ENCODE measurements at regions not wholly inside any gene's neighbourhood (a gene's known extent, or its start where the extent isn't known, plus 50 kb on each side); places are given as distances from the start of the nearest gene placed in this dataset.
A peak's percentile ranks its signal among the peaks of the same experiment; 100 is the strongest.
"Not testable (repeated sequence)": the region's sequence is repeated elsewhere in the genome, so short reads cannot be mapped to it uniquely, and the experiment has no call there.

- no peak for DNase-seq (ENCODE audit: low spot score)
Observed at GRCh38 chr14:31911160-31911559, 165.9 kb upstream of the ARHGAP5 start.

DNA sequence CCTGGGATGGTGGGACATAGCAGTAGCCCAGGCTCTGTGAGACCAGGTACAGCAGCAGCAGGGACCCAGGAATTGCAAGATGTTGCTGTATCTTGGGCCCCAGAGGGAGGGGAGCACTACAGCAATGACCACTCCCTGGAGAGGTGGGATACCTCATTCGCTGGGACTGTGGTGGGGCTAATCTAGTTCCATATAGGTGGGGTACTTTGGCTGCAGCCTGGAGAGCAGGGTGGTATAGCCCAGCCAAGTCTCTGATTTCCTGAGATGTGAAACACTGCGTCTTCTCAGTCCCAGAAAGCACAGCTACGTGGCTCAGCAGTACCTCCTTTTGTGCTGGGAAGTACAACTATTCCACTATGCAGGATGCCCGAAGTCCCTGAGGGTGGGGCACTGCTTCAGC, 163.7 kb upstream of the ARHGAP5 start:
- DNase-seq (ENCODE audit: low spot score), result no peak

- not testable (repeated sequence) for DNase-seq (ENCODE audit: low spot score)
Observed at GRCh38 chr14:31918289-31918688, 158.8 kb upstream of the ARHGAP5 start.

GRCh38 chr14:31920001-31920400, 157.1 kb upstream of the ARHGAP5 start:
- DNase-seq (ENCODE audit: low spot score), result no peak

GRCh38 chr14:31920989-31921650, 156.0 kb upstream of the ARHGAP5 start:
- DNase-seq (ENCODE audit: low spot score), result no peak

GRCh38 chr14:31921721-31922120, 155.4 kb upstream of the ARHGAP5 start:
- DNase-seq (ENCODE audit: low spot score), result no peak

DNA sequence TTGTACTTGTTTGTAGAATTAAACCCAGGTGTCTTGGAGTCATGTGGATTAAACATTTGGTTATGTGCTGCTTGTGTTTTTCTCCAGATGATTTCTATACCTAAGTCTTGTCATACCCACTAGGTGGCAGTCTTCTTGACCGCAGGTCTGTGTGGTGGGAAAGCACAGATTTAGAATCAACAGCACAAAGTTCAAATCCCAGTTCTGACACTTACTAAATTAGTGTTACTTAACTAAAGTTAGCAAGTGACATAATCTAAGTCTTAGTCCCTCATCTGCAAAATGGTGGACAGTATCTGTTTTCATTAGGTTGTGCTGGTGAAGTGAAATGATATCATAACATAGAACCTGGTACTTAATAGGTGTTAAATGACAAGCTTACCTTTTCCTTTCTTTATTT, 151.0 kb upstream of the ARHGAP5 start:
- peak; percentile 27 for DNase-seq (ENCODE audit: low spot score)

- DNase-seq (ENCODE audit: low spot score), result no peak
Observed at GRCh38 chr14:31926652-31927347, 150.3 kb upstream of the ARHGAP5 start.

GRCh38 chr14:31927348-31927832, 149.7 kb upstream of the ARHGAP5 start:
- peak; percentile 82 for DNase-seq (ENCODE audit: low spot score)

DNA sequence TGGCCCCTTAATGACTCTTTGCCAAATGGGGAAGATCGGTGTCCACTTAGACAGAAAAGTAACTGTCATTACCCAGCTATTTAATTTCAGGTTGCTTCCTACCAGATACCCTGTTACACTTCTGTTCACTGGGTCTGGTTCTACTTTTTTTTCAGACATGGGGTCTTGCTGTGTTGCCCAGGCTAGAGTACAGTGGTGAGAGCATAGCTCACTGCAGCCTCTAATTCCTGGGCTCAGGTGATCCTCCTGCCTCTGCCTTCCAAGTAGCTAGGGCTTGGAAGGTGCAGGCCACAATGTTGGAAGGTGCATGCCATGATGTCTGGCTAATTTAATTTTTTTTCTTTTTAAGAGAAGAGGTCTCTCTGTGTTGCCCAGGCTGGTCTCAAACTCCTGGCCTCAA, 147.0 kb upstream of the ARHGAP5 start:
- no peak for DNase-seq (ENCODE audit: low spot score)

- DNase-seq (ENCODE audit: low spot score), result peak; percentile 39
Observed at GRCh38 chr14:31930493-31931240, 146.4 kb upstream of the ARHGAP5 start.

DNA sequence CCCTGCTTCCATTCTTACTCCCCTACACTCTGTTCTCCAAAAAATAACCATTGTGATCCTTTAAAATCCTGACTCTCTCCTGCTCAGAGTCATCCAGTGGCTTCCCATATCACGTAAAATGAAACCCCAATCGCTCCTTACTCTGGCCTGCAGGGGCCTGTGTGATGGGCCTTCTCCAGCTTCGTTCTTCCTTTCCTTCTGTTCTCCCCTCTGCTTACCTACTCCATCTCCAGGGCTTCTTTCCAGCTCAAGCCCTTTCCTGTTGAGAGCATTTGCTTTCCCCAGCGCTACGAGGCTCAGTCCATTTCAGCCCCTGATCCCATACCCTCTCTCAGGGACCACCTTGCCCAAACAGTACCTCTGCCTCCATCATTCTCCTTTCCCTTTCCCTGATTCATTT, 144.4 kb upstream of the ARHGAP5 start:
- DNase-seq (ENCODE audit: low spot score), result no peak

- DNase-seq (ENCODE audit: low spot score), result no peak
Observed at GRCh38 chr14:31933716-31934115, 143.4 kb upstream of the ARHGAP5 start.

DNA sequence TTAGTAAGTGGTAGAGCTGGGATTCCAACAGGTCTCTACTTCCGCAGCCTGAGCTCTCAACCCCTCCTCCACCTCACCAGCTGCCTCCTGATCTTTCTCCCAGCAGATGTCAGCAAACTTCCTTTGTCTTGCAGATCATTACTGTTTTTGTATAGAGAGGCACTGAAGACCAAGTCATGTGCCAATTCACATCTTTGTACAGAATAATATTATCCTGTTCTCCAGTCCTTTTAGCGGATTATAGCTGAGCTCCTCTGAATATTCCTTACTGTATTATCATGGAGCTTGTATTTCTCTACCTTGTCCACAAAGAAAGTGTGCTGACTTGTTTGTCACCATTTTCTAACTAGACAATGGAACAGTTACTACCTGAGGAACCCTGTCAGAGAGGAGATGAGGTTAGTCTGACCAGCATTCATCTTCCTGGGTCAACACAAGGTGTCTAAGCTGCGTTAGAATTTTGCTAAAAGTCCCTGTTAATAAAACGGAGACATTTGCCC, 142.3 kb upstream of the ARHGAP5 start:
- peak; percentile 64 for DNase-seq (ENCODE audit: low spot score)

GRCh38 chr14:31935391-31935790, 141.7 kb upstream of the ARHGAP5 start:
- DNase-seq (ENCODE audit: low spot score), result no peak

- DNase-seq (ENCODE audit: low spot score), result no peak
Observed at GRCh38 chr14:31936115-31936514, 141.0 kb upstream of the ARHGAP5 start.

DNA sequence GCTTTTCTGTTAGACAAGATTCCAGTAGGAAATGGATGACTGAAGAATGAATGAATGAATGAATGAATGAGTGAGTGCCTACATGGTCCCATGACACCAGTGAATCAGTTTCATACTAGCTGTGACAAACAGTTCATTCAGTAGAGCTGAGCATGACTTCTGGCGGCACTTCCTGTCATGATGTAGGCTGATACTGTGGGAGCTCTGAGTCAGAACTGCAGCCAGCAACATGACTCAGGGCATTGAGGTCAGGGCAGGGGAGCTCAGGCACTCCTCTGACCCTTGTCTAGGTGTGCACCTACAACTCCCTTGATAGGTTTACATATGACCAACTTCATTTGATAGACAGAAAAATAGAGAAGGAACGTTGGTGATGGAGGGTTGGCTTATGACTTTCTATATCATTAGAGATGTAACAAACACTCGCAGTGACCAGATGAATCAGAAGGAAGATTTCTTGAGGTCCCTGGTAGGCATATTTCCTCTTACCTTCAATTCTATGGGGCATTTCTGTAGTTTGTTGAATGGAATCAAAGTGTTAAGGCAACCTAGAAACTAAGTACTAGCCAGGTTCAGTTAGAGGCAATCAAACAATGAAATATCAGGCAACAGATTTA, 139.3 kb upstream of the ARHGAP5 start:
- peak; percentile 67 for DNase-seq (ENCODE audit: low spot score)

- DNase-seq (ENCODE audit: low spot score), result no peak
Observed at GRCh38 chr14:31939934-31940333, 137.2 kb upstream of the ARHGAP5 start.

- no peak for DNase-seq (ENCODE audit: low spot score)
Observed at GRCh38 chr14:31941487-31941886, 135.6 kb upstream of the ARHGAP5 start.

DNA sequence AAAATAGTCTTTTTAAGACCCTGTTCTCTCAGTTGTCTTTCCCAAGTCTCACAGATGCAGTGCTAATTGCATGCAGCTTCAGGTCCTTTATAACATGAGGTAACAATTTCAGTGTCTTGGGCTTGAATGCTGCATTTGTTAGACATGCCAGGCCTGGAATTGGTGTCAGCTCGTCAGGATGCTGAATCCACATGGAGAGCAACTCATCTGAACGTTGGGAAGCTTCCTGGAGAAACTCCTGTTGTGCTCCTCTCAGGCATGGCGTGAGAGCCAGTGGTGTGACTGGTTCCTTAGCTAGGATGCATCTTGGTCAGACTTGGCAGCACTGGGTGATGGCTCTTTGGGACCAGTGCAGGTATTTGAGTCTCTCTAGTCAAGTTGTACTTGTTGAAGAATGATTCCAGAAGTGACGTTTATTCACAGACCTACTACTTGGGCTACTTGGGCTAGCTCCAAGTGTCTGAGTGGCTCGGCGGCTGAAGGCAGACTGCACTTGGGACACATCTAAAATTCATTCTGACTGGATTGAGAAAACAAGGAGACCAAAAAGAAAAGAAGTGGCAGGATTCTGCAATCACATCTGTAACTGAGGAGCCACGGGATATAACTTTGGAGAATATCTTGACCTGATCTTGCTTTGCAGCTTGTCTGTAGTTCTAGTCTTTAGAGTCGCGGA, 134.8 kb upstream of the ARHGAP5 start:
- DNase-seq (ENCODE audit: low spot score), result no peak

- DNase-seq (ENCODE audit: low spot score), result no peak
Observed at GRCh38 chr14:31943217-31943799, 133.8 kb upstream of the ARHGAP5 start.

Data from GM03348 (cell line).